Neural cell (in vitro differentiated cells): ENCODE measurements at regions not wholly inside any gene's neighbourhood (a gene's known extent, or its start where the extent isn't known, plus 50 kb on each side); places are given as distances from the start of the nearest gene placed in this dataset.

ENCODE experiments used
- H2AFZ ChIP-seq: fragments of 200-600, 300-800 bp; sonication (generic), shearing (Covaris generic); 2 replicates; pipeline ENCODE4 v1.6.0; 2014; ENCODE audit warnings: low read depth, mild to moderate bottlenecking, antibody characterized with exemption, low read length, moderate library complexity
- H3F3A ChIP-seq: fragments of 200-600 bp; shearing (Covaris generic); 2 replicates; pipeline ENCODE4 v1.6.1; 2016; ENCODE audit warnings: mild to moderate bottlenecking, moderate library complexity, mixed read lengths, antibody characterized with exemption, low read length; ENCODE audit not compliant: insufficient read depth, poor library complexity, severe bottlenecking
- H3K27ac ChIP-seq: fragments of 200-600, 300-800 bp; sonication (generic), shearing (Covaris generic); 2 replicates; pipeline ENCODE4 v1.5.1; 2014; ENCODE audit warnings: mild to moderate bottlenecking, low read length, moderate library complexity
- H3K27me3 ChIP-seq: fragments of 300-800, 200-600 bp; sonication (generic), shearing (Covaris generic); 2 replicates; pipeline ENCODE4 v1.6.0; 2014; ENCODE audit warnings: mild to moderate bottlenecking, low read depth, low read length, moderate library complexity; ENCODE audit not compliant: insufficient read depth
- H3K36me3 ChIP-seq: fragments of 300-800, 200-600 bp; sonication (generic), shearing (Covaris generic); 2 replicates; pipeline ENCODE4 v1.5.1; 2014; ENCODE audit warnings: mild to moderate bottlenecking, antibody characterized with exemption, low read length, moderate library complexity; ENCODE audit not compliant: insufficient read depth
- H3K4me2 ChIP-seq: fragments of 300-800, 200-600 bp; sonication (generic), shearing (Covaris generic); 2 replicates; pipeline ENCODE4 v1.6.0; 2014; ENCODE audit warnings: mild to moderate bottlenecking, low read length
- H3K4me3 ChIP-seq: fragments of 300-800, 200-600 bp; sonication (generic), shearing (Covaris generic); 2 replicates; pipeline ENCODE4 v1.5.1; 2014; ENCODE audit warnings: mild to moderate bottlenecking, low read length, moderate library complexity
- H3K79me2 ChIP-seq: fragments of 200-600 bp; shearing (Covaris generic); replicated peaks from 2 replicates; pipeline ENCODE4 v1.6.0; 2014; ENCODE audit warnings: mild to moderate bottlenecking, low read length, moderate library complexity; ENCODE audit not compliant: insufficient read depth
- H3K9ac ChIP-seq: fragments of 300-800, 200-600 bp; sonication (generic), shearing (Covaris generic); 2 replicates; pipeline ENCODE4 v1.6.1; 2016; ENCODE audit warnings: mild to moderate bottlenecking, low read length, mixed read lengths
- H3K9me2 ChIP-seq: fragments of 200-600 bp; shearing (Covaris generic); 2 replicates; pipeline ENCODE4 v1.6.1; 2016; ENCODE audit warnings: mild to moderate bottlenecking, low read length, mixed read lengths; ENCODE audit not compliant: insufficient read depth
- H3K9me3 ChIP-seq: fragments of 200-600, 300-800 bp; sonication (generic), shearing (Covaris generic); 2 replicates; pipeline ENCODE4 v1.6.1; 2016; ENCODE audit warnings: mild to moderate bottlenecking, mixed run types, low read length, moderate library complexity, mixed read lengths
- H4K20me1 ChIP-seq: fragments of 200-600 bp; shearing (Covaris generic); 2 replicates; pipeline ENCODE4 v1.6.1; 2016; ENCODE audit warnings: mild to moderate bottlenecking, mixed run types; ENCODE audit not compliant: insufficient read depth
- CTCF ChIP-seq: fragments of 450-650 bp; IDR thresholded peaks from 2 replicates; pipeline ENCODE4 v1.5.1; 2014; ENCODE audit warnings: antibody characterized with exemption, mild to moderate bottlenecking, moderate library complexity; ENCODE audit not compliant: poor library complexity, severe bottlenecking
- EP300 ChIP-seq: fragments of 450-650 bp; conservative IDR thresholded peaks from 2 replicates; pipeline ENCODE4 v1.6.1; 2014; ENCODE audit warnings: antibody characterized with exemption, mild to moderate bottlenecking, moderate library complexity; ENCODE audit not compliant: poor library complexity, severe bottlenecking
- EZH2 ChIP-seq: fragments of 200-600, 300-800 bp; shearing (Covaris generic), sonication (generic); IDR thresholded peaks from 2 replicates; pipeline ENCODE4 v1.6.1; 2014; ENCODE audit warnings: antibody characterized with exemption, low read length, borderline replicate concordance, mild to moderate bottlenecking; ENCODE audit not compliant: insufficient read depth, poor library complexity, severe bottlenecking
- MXI1 ChIP-seq: fragments of 450-650 bp; conservative IDR thresholded peaks from 2 replicates; pipeline ENCODE4 v1.6.1; 2014; ENCODE audit warnings: antibody characterized with exemption, mild to moderate bottlenecking; ENCODE audit not compliant: poor library complexity, severe bottlenecking
- POLR2AphosphoS5 ChIP-seq: IDR thresholded peaks from 2 replicates; pipeline ENCODE4 v1.6.1; 2012
- RAD21 ChIP-seq: fragments of 450-650 bp; conservative IDR thresholded peaks from 2 replicates; pipeline ENCODE4 v1.6.1; 2014; ENCODE audit warnings: antibody characterized with exemption, mild to moderate bottlenecking, moderate library complexity
- REST ChIP-seq: IDR thresholded peaks from 2 replicates; pipeline ENCODE4 v1.6.1; 2012; ENCODE audit warnings: borderline replicate concordance
- SMC3 ChIP-seq: fragments of 450-650 bp; conservative IDR thresholded peaks from 2 replicates; pipeline ENCODE4 v1.6.1; 2014; ENCODE audit warnings: antibody characterized with exemption, mild to moderate bottlenecking, moderate library complexity; ENCODE audit not compliant: poor library complexity
- TAF1 ChIP-seq: IDR thresholded peaks from 2 replicates; pipeline ENCODE4 v1.6.1; 2012; ENCODE audit warnings: low read depth

- TF ChIP-seq TAF1 = no peak
- no peak for TF ChIP-seq RAD21
- H3K27ac ChIP-seq = no peak overlapping the region
These were observed 820.6 kb upstream of the PCDH9 start for GRCh38 chr13:68050761-68051160.

GRCh38 chr13:68048802-68049359 is 818.7 kb upstream of the PCDH9 start:
- Histone ChIP-seq H3K79me2 (no peaks in the 10 kb centered on the region), H3K9me3 (no peaks in the 10 kb centered on the region), H3K9me2 (no peaks in the 10 kb centered on the region), H3K27me3 (no peaks in the 10 kb centered on the region), H3K4me3 (no peak overlapping the region), H3F3A (no peaks in the 10 kb centered on the region), H4K20me1 (no peaks in the 10 kb centered on the region), H3K27ac (no peak overlapping the region), H3K4me2 (no peak overlapping the region), H3K36me3 (no peaks in the 10 kb centered on the region), H2AFZ (no peak overlapping the region), H3K9ac (no peak overlapping the region)
- TF ChIP-seq TAF1 (no peak), POLR2AphosphoS5 (no peak), MXI1 (no peak), RAD21 (no peak), EZH2 (no peak), REST (no peak), SMC3 (no peak), EP300 (no peak), CTCF (no peak)

More at GRCh38 chr13:68050761-68051160, 820.6 kb upstream of the PCDH9 start:
- no peaks in the 10 kb centered on the region for H4K20me1 ChIP-seq
- no peaks in the 10 kb centered on the region for H3F3A ChIP-seq
- H3K27me3 ChIP-seq = no peaks in the 10 kb centered on the region
- no peak overlapping the region for H3K9ac ChIP-seq
- no peak overlapping the region for H3K4me3 ChIP-seq
- no peaks in the 10 kb centered on the region for H3K9me3 ChIP-seq
- H3K9me2 ChIP-seq = no peaks in the 10 kb centered on the region
- no peaks in the 10 kb centered on the region for H3K36me3 ChIP-seq
- no peak overlapping the region for H2AFZ ChIP-seq
- no peaks in the 10 kb centered on the region for H3K79me2 ChIP-seq
- H3K4me2 ChIP-seq = no peak overlapping the region

GRCh38 chr13:68047889-68048288 is 817.8 kb upstream of the PCDH9 start:
- H3K4me3 ChIP-seq = no peak overlapping the region
- H4K20me1 ChIP-seq = no peaks in the 10 kb centered on the region
- TF ChIP-seq SMC3 (no peak), EP300 (no peak), MXI1 (no peak), TAF1 (no peak), REST (no peak), RAD21 (no peak), CTCF (no peak), POLR2AphosphoS5 (no peak), EZH2 (no peak)

More at GRCh38 chr13:68047889-68048288, 817.8 kb upstream of the PCDH9 start:
- no peaks in the 10 kb centered on the region for H3K36me3 ChIP-seq
- no peak overlapping the region for H3K9ac ChIP-seq
- no peaks in the 10 kb centered on the region for H3K79me2 ChIP-seq
- no peak overlapping the region for H2AFZ ChIP-seq
- no peaks in the 10 kb centered on the region for H3K27me3 ChIP-seq
- no peaks in the 10 kb centered on the region for H3K9me2 ChIP-seq
- H3K27ac ChIP-seq = no peak overlapping the region
- H3K4me2 ChIP-seq = no peak overlapping the region
- no peaks in the 10 kb centered on the region for H3F3A ChIP-seq
- no peaks in the 10 kb centered on the region for H3K9me3 ChIP-seq
